HG02870 (cell line): ENCODE measurements at regions not wholly inside any gene's neighbourhood (a gene's known extent, or its start where the extent isn't known, plus 50 kb on each side); places are given as distances from the start of the nearest gene placed in this dataset.
"Not testable (repeated sequence)": the region's sequence is repeated elsewhere in the genome, so short reads cannot be mapped to it uniquely, and the experiment has no call there.

Experiments
- ATAC-seq: cut with Tn5 transposase; IDR thresholded peaks from one replicate; pipeline ENCODE4 v1.9.1; 2021; ENCODE audit warnings: mild to moderate bottlenecking, moderate library complexity; ENCODE audit not compliant: unreplicated experiment

- no peak for ATAC-seq
Measured at GRCh38 chr6:130494729-130495128, 128.9 kb downstream of the TMEM200A start.

- no peak for ATAC-seq
Measured at GRCh38 chr6:130500693-130501092, 134.9 kb downstream of the TMEM200A start.

GRCh38 chr6:130503146-130503545, 137.3 kb downstream of the TMEM200A start:
- no peak for ATAC-seq

- no peak for ATAC-seq
Measured at GRCh38 chr6:130505808-130506598, 140.2 kb downstream of the TMEM200A start.

- ATAC-seq: not testable (repeated sequence)
Measured at GRCh38 chr6:130507005-130507665, 141.3 kb downstream of the TMEM200A start.

- ATAC-seq: no peak
Measured at GRCh38 chr6:130507666-130508028, 141.8 kb downstream of the TMEM200A start.

- no peak for ATAC-seq
Measured at GRCh38 chr6:130513770-130514169, 148.0 kb downstream of the TMEM200A start.

- ATAC-seq: no peak
Measured at GRCh38 chr6:130514712-130515111, 148.9 kb downstream of the TMEM200A start.

GRCh38 chr6:130515306-130515705, 149.5 kb downstream of the TMEM200A start:
- ATAC-seq: no peak

- ATAC-seq: no peak
Measured at GRCh38 chr6:130516604-130517003, 150.8 kb downstream of the TMEM200A start.

- peak; percentile 89 for ATAC-seq
Measured at GRCh38 chr6:130517444-130517931, 151.7 kb downstream of the TMEM200A start.

- ATAC-seq: no peak
Measured at GRCh38 chr6:130518588-130518987, 152.8 kb downstream of the TMEM200A start.

- ATAC-seq: no peak
Measured at GRCh38 chr6:130520221-130520620, 154.4 kb downstream of the TMEM200A start.

GRCh38 chr6:130520801-130521200, 155.0 kb downstream of the TMEM200A start:
- no peak for ATAC-seq

- ATAC-seq: no peak
Measured at GRCh38 chr6:130524552-130524951, 158.7 kb downstream of the TMEM200A start.

GRCh38 chr6:130525408-130525807, 159.6 kb downstream of the TMEM200A start:
- ATAC-seq: peak; percentile 51

GRCh38 chr6:130526466-130526865, 160.6 kb downstream of the TMEM200A start:
- no peak for ATAC-seq

GRCh38 chr6:130527173-130527572, 161.4 kb downstream of the TMEM200A start:
- no peak for ATAC-seq

GRCh38 chr6:130529569-130530149, 163.8 kb downstream of the TMEM200A start:
- no peak for ATAC-seq

- no peak for ATAC-seq
Measured at GRCh38 chr6:130534627-130535026, 168.8 kb downstream of the TMEM200A start.

- no peak for ATAC-seq
Measured at GRCh38 chr6:130535242-130535641, 169.4 kb downstream of the TMEM200A start.

- ATAC-seq: no peak
Measured at GRCh38 chr6:130537447-130537846, 171.6 kb downstream of the TMEM200A start.
